Neural cell (in vitro differentiated cells): ENCODE measurements at regions not wholly inside any gene's neighbourhood (a gene's known extent, or its start where the extent isn't known, plus 50 kb on each side); places are given as distances from the start of the nearest gene placed in this dataset.

Experiments used
- H2AFZ ChIP-seq: fragments of 200-600, 300-800 bp; sonication (generic), shearing (Covaris generic); 2 replicates; pipeline ENCODE4 v1.6.0; 2014; ENCODE audit warnings: low read depth, mild to moderate bottlenecking, antibody characterized with exemption, low read length, moderate library complexity
- H3F3A ChIP-seq: fragments of 200-600 bp; shearing (Covaris generic); 2 replicates; pipeline ENCODE4 v1.6.1; 2016; ENCODE audit warnings: mild to moderate bottlenecking, moderate library complexity, mixed read lengths, antibody characterized with exemption, low read length; ENCODE audit not compliant: insufficient read depth, poor library complexity, severe bottlenecking
- H3K27ac ChIP-seq: fragments of 200-600, 300-800 bp; sonication (generic), shearing (Covaris generic); 2 replicates; pipeline ENCODE4 v1.5.1; 2014; ENCODE audit warnings: mild to moderate bottlenecking, low read length, moderate library complexity
- H3K27me3 ChIP-seq: fragments of 300-800, 200-600 bp; sonication (generic), shearing (Covaris generic); 2 replicates; pipeline ENCODE4 v1.6.0; 2014; ENCODE audit warnings: mild to moderate bottlenecking, low read depth, low read length, moderate library complexity; ENCODE audit not compliant: insufficient read depth
- H3K36me3 ChIP-seq: fragments of 300-800, 200-600 bp; sonication (generic), shearing (Covaris generic); 2 replicates; pipeline ENCODE4 v1.5.1; 2014; ENCODE audit warnings: mild to moderate bottlenecking, antibody characterized with exemption, low read length, moderate library complexity; ENCODE audit not compliant: insufficient read depth
- H3K4me2 ChIP-seq: fragments of 300-800, 200-600 bp; sonication (generic), shearing (Covaris generic); 2 replicates; pipeline ENCODE4 v1.6.0; 2014; ENCODE audit warnings: mild to moderate bottlenecking, low read length
- H3K4me3 ChIP-seq: fragments of 300-800, 200-600 bp; sonication (generic), shearing (Covaris generic); 2 replicates; pipeline ENCODE4 v1.5.1; 2014; ENCODE audit warnings: mild to moderate bottlenecking, low read length, moderate library complexity
- H3K79me2 ChIP-seq: fragments of 200-600 bp; shearing (Covaris generic); replicated peaks from 2 replicates; pipeline ENCODE4 v1.6.0; 2014; ENCODE audit warnings: mild to moderate bottlenecking, low read length, moderate library complexity; ENCODE audit not compliant: insufficient read depth
- H3K9ac ChIP-seq: fragments of 300-800, 200-600 bp; sonication (generic), shearing (Covaris generic); 2 replicates; pipeline ENCODE4 v1.6.1; 2016; ENCODE audit warnings: mild to moderate bottlenecking, low read length, mixed read lengths
- H3K9me2 ChIP-seq: fragments of 200-600 bp; shearing (Covaris generic); 2 replicates; pipeline ENCODE4 v1.6.1; 2016; ENCODE audit warnings: mild to moderate bottlenecking, low read length, mixed read lengths; ENCODE audit not compliant: insufficient read depth
- H3K9me3 ChIP-seq: fragments of 200-600, 300-800 bp; sonication (generic), shearing (Covaris generic); 2 replicates; pipeline ENCODE4 v1.6.1; 2016; ENCODE audit warnings: mild to moderate bottlenecking, mixed run types, low read length, moderate library complexity, mixed read lengths
- H4K20me1 ChIP-seq: fragments of 200-600 bp; shearing (Covaris generic); 2 replicates; pipeline ENCODE4 v1.6.1; 2016; ENCODE audit warnings: mild to moderate bottlenecking, mixed run types; ENCODE audit not compliant: insufficient read depth
- CTCF ChIP-seq: fragments of 450-650 bp; IDR thresholded peaks from 2 replicates; pipeline ENCODE4 v1.5.1; 2014; ENCODE audit warnings: antibody characterized with exemption, mild to moderate bottlenecking, moderate library complexity; ENCODE audit not compliant: poor library complexity, severe bottlenecking
- EP300 ChIP-seq: fragments of 450-650 bp; conservative IDR thresholded peaks from 2 replicates; pipeline ENCODE4 v1.6.1; 2014; ENCODE audit warnings: antibody characterized with exemption, mild to moderate bottlenecking, moderate library complexity; ENCODE audit not compliant: poor library complexity, severe bottlenecking
- EZH2 ChIP-seq: fragments of 200-600, 300-800 bp; shearing (Covaris generic), sonication (generic); IDR thresholded peaks from 2 replicates; pipeline ENCODE4 v1.6.1; 2014; ENCODE audit warnings: antibody characterized with exemption, low read length, borderline replicate concordance, mild to moderate bottlenecking; ENCODE audit not compliant: insufficient read depth, poor library complexity, severe bottlenecking
- MXI1 ChIP-seq: fragments of 450-650 bp; conservative IDR thresholded peaks from 2 replicates; pipeline ENCODE4 v1.6.1; 2014; ENCODE audit warnings: antibody characterized with exemption, mild to moderate bottlenecking; ENCODE audit not compliant: poor library complexity, severe bottlenecking
- POLR2AphosphoS5 ChIP-seq: IDR thresholded peaks from 2 replicates; pipeline ENCODE4 v1.6.1; 2012
- RAD21 ChIP-seq: fragments of 450-650 bp; conservative IDR thresholded peaks from 2 replicates; pipeline ENCODE4 v1.6.1; 2014; ENCODE audit warnings: antibody characterized with exemption, mild to moderate bottlenecking, moderate library complexity
- REST ChIP-seq: IDR thresholded peaks from 2 replicates; pipeline ENCODE4 v1.6.1; 2012; ENCODE audit warnings: borderline replicate concordance
- SMC3 ChIP-seq: fragments of 450-650 bp; conservative IDR thresholded peaks from 2 replicates; pipeline ENCODE4 v1.6.1; 2014; ENCODE audit warnings: antibody characterized with exemption, mild to moderate bottlenecking, moderate library complexity; ENCODE audit not compliant: poor library complexity
- TAF1 ChIP-seq: IDR thresholded peaks from 2 replicates; pipeline ENCODE4 v1.6.1; 2012; ENCODE audit warnings: low read depth

- H3K9me2 ChIP-seq = no peaks in the 10 kb centered on the region
- no peaks in the 10 kb centered on the region for H3K79me2 ChIP-seq
- no peak overlapping the region for H3K4me2 ChIP-seq
- no peaks in the 10 kb centered on the region for H4K20me1 ChIP-seq
- no peak overlapping the region for H3K9ac ChIP-seq
- H2AFZ ChIP-seq = no peak overlapping the region
- H3K27ac ChIP-seq = no peak overlapping the region
- H3K9me3 ChIP-seq = no peaks in the 10 kb centered on the region
- H3K4me3 ChIP-seq = no peak overlapping the region
- no peaks in the 10 kb centered on the region for H3K27me3 ChIP-seq
- TF ChIP-seq MXI1 = no peak
- no peak for TF ChIP-seq SMC3
- no peak for TF ChIP-seq POLR2AphosphoS5
- TF ChIP-seq TAF1 = no peak
- no peak for TF ChIP-seq REST
- no peak for TF ChIP-seq EZH2
- TF ChIP-seq RAD21 = no peak
- no peak for TF ChIP-seq EP300
- TF ChIP-seq CTCF = no peak
- H3K36me3 ChIP-seq = no peaks in the 10 kb centered on the region
- H3F3A ChIP-seq = no peaks in the 10 kb centered on the region
These were observed 339.5 kb downstream of the AEBP2 start for GRCh38 chr12:19778797-19779196.

GRCh38 chr12:19779395-19780056 is 340.2 kb downstream of the AEBP2 start:
- H3K27ac ChIP-seq = no peak overlapping the region
- TF ChIP-seq MXI1 (no peak), EP300 (no peak), REST (no peak), EZH2 (no peak), TAF1 (no peak), RAD21 (no peak), POLR2AphosphoS5 (no peak), CTCF (no peak), SMC3 (no peak)
- no peaks in the 10 kb centered on the region for H3K9me2 ChIP-seq
- no peaks in the 10 kb centered on the region for H3F3A ChIP-seq
- no peaks in the 10 kb centered on the region for H4K20me1 ChIP-seq
- no peaks in the 10 kb centered on the region for H3K9me3 ChIP-seq
- H3K36me3 ChIP-seq = no peaks in the 10 kb centered on the region
- H3K27me3 ChIP-seq = no peaks in the 10 kb centered on the region
- no peak overlapping the region for H2AFZ ChIP-seq
- H3K9ac ChIP-seq = no peak overlapping the region
- no peak overlapping the region for H3K4me3 ChIP-seq
- H3K4me2 ChIP-seq = no peak overlapping the region
- H3K79me2 ChIP-seq = no peaks in the 10 kb centered on the region
